Fibroblast of lung (primary cell): ENCODE measurements at regions not wholly inside any gene's neighbourhood (a gene's known extent, or its start where the extent isn't known, plus 50 kb on each side); places are given as distances from the start of the nearest gene placed in this dataset.
A peak's percentile ranks its signal among the peaks of the same experiment; 100 is the strongest.

Experiments
- DNase-seq, 2 donors: peaks; one replicate each; pipeline versions ENCODE4 v3.0.0 to v3.0.0-alpha.2; 2010; ENCODE audit warnings: low read depth in 2 of 2
- H2AFZ ChIP-seq: 2 replicates; pipeline ENCODE4 v1.5.1; 2012; ENCODE audit warnings: low read length, control low read depth, inconsistent platforms
- H3K27ac ChIP-seq: 2 replicates; pipeline ENCODE4 v1.5.1; 2011; ENCODE audit warnings: low read length, control low read depth; ENCODE audit not compliant: insufficient read depth
- H3K27me3 ChIP-seq: 2 replicates; pipeline ENCODE4 v1.5.1; 2011; ENCODE audit warnings: mild to moderate bottlenecking, low read length; ENCODE audit not compliant: control insufficient read depth, insufficient read depth
- H3K36me3 ChIP-seq: 2 replicates; pipeline ENCODE4 v1.5.1; 2011; ENCODE audit warnings: low read length; ENCODE audit not compliant: control insufficient read depth, insufficient read depth
- H3K4me1 ChIP-seq: 2 replicates; pipeline ENCODE4 v1.5.1; 2011; ENCODE audit warnings: low read length; ENCODE audit not compliant: control insufficient read depth, insufficient read depth; ENCODE audit errors: extremely low read depth
- H3K4me2 ChIP-seq: 2 replicates; pipeline ENCODE4 v1.5.1; 2011; ENCODE audit warnings: low read length, control low read depth; ENCODE audit not compliant: insufficient read depth; ENCODE audit errors: extremely low read depth
- H3K4me3 ChIP-seq, 4 experiments: fragments of 200-600 bp in 1 of 4; sonication (generic) in 1 of 4; replicated peaks in 1 of 4; 2 replicates each; pipeline ENCODE4 v1.5.1; 2011 to 2016; ENCODE audit warnings: low read length in 4 of 4, low read depth in 3 of 4, mild to moderate bottlenecking in 3 of 4, control low read depth in 2 of 4, inconsistent platforms in 1 of 4, mixed read lengths in 1 of 4; ENCODE audit not compliant: insufficient read depth in 1 of 4; ENCODE audit errors: control extremely low read depth in 1 of 4
- H3K79me2 ChIP-seq: 2 replicates; pipeline ENCODE4 v1.5.1; 2012; ENCODE audit warnings: mild to moderate bottlenecking, low read length, inconsistent platforms; ENCODE audit not compliant: control insufficient read depth, insufficient read depth
- H3K9ac ChIP-seq: 2 replicates; pipeline ENCODE4 v1.5.1; 2011; ENCODE audit warnings: mild to moderate bottlenecking, low read length, control low read depth; ENCODE audit not compliant: insufficient read depth
- H3K9me3 ChIP-seq: 2 replicates; pipeline ENCODE4 v1.5.1; 2012; ENCODE audit warnings: low read depth, low read length; ENCODE audit not compliant: control insufficient read depth, insufficient read depth
- H4K20me1 ChIP-seq: 2 replicates; pipeline ENCODE4 v1.5.1; 2011; ENCODE audit warnings: low read length; ENCODE audit not compliant: control insufficient read depth, insufficient read depth; ENCODE audit errors: extremely low read depth
- CTCF ChIP-seq, 2 donors: IDR thresholded peaks in 1 of 2; conservative IDR thresholded peaks in 1 of 2; 1 replicate in 1 of 2; 2 replicates in 1 of 2; pipeline ENCODE4 v1.5.1; 2011 to 2012; ENCODE audit warnings: low read length in 2 of 2, control low read depth in 1 of 2, inconsistent platforms in 1 of 2, low read depth in 1 of 2, mild to moderate bottlenecking in 1 of 2
- EZH2 ChIP-seq: IDR thresholded peaks from 2 replicates; pipeline ENCODE4 v1.5.1; 2012; ENCODE audit warnings: low read length, control low read depth, mild to moderate bottlenecking; ENCODE audit errors: missing control alignments

GRCh38 chr4:135434936-135435335 is 1233.3 kb upstream of the PABPC4L start:
- H3K79me2 ChIP-seq, result no peaks in the 10 kb centered on the region
- no peaks in the 10 kb centered on the region for H3K9me3 ChIP-seq
- TF ChIP-seq CTCF (conservative IDR thresholded peaks at IDR 0.05 in 1 of 2, IDR thresholded peaks at IDR 0.05 in 1 of 2; ENCODE audit: low read depth in 1 of 2, low read length in 2 of 2) (no peak), EZH2 (no peak)
- no peaks in the 10 kb centered on the region for H3K27me3 ChIP-seq
- no peak overlapping the region for H3K9ac ChIP-seq
- no peak overlapping the region for H3K4me2 ChIP-seq
- no peaks in the 10 kb centered on the region for H3K36me3 ChIP-seq
- no peak overlapping the region for H3K27ac ChIP-seq
- no peaks in the 10 kb centered on the region for H3K4me1 ChIP-seq
- DNase-seq, result peak in 1 of 2 donors; percentile 3
- no peak overlapping the region for H2AFZ ChIP-seq
- H4K20me1 ChIP-seq, result no peaks in the 10 kb centered on the region
- no peak overlapping the region for H3K4me3 ChIP-seq

GRCh38 chr4:135429528-135429927 is 1227.9 kb upstream of the PABPC4L start:
- H3K27ac ChIP-seq, result no peak overlapping the region
- TF ChIP-seq EZH2, result no peak
- TF ChIP-seq CTCF (conservative IDR thresholded peaks at IDR 0.05 in 1 of 2, IDR thresholded peaks at IDR 0.05 in 1 of 2; ENCODE audit: low read depth in 1 of 2, low read length in 2 of 2), result no peak
- DNase-seq, result no peak

GRCh38 chr4:135418353-135418752 is 1216.8 kb upstream of the PABPC4L start:
- no peaks in the 10 kb centered on the region for H3K36me3 ChIP-seq
- no peak overlapping the region for H3K4me2 ChIP-seq
- no peaks in the 10 kb centered on the region for H4K20me1 ChIP-seq
- H3K79me2 ChIP-seq, result no peaks in the 10 kb centered on the region
- H2AFZ ChIP-seq, result no peak overlapping the region
- DNase-seq, result peak; percentile 24 to 29
- no peaks in the 10 kb centered on the region for H3K4me1 ChIP-seq
- TF ChIP-seq CTCF (conservative IDR thresholded peaks at IDR 0.05 in 1 of 2, IDR thresholded peaks at IDR 0.05 in 1 of 2; ENCODE audit: low read depth in 1 of 2, low read length in 2 of 2) (peak; percentile 38 to 58), EZH2 (no peak)
- H3K4me3 ChIP-seq, result no peak overlapping the region
- no peaks in the 10 kb centered on the region for H3K9me3 ChIP-seq
- no peak overlapping the region for H3K27ac ChIP-seq
- no peaks in the 10 kb centered on the region for H3K27me3 ChIP-seq
- no peak overlapping the region for H3K9ac ChIP-seq

More at GRCh38 chr4:135429528-135429927, 1227.9 kb upstream of the PABPC4L start:
- Histone ChIP-seq H3K9ac (no peak overlapping the region), H4K20me1 (no peaks in the 10 kb centered on the region), H3K4me3 (no peak overlapping the region), H3K4me1 (no peaks in the 10 kb centered on the region), H2AFZ (no peak overlapping the region), H3K4me2 (no peak overlapping the region), H3K79me2 (no peaks in the 10 kb centered on the region), H3K9me3 (no peaks in the 10 kb centered on the region), H3K36me3 (no peaks in the 10 kb centered on the region), H3K27me3 (no peaks in the 10 kb centered on the region)
